GM12878 (cell line): ENCODE measurements at regions not wholly inside any gene's neighbourhood (a gene's known extent, or its start where the extent isn't known, plus 50 kb on each side); places are given as distances from the start of the nearest gene placed in this dataset.

ENCODE experiments used
- ATAC-seq: fragments of 200-7000 bp; cut with Tn5 transposase; 3 replicates; pipeline ENCODE4 v1.9.1; 2020; ENCODE audit warnings: mild to moderate bottlenecking, moderate library complexity
- BruUV-seq: library from RNA; stranded (reverse); fragments of 400-500 nt; replicated peaks from 2 replicates; lab custom pipeline; 2021; lab: Mats Ljungman, UMichigan
- CTCF ChIA-PET: fragments of 300-600 bp; sonication (Branson Sonifier 250); formaldehyde crosslinking; extraction: SDS; loops from one replicate; lab custom pipeline; 2021; ENCODE audit warnings: inconsistent platforms; lab: Yijun Ruan, JAX
- POLR2A ChIA-PET: fragments of 350-600 bp; formaldehyde crosslinking; extraction: SDS; loops from one replicate; lab custom pipeline; 2021; ENCODE audit warnings: inconsistent platforms; lab: Charles Lee
- RAD21 ChIA-PET: fragments of 300-600 bp; sonication (Branson Sonifier 250); formaldehyde crosslinking; loops from one replicate; lab custom pipeline; 2023; ENCODE audit warnings: antibody characterized with exemption; ENCODE audit not compliant: unreplicated experiment; lab: Charles Lee
- SMC1A ChIA-PET: fragments of 300-600 bp; sonication (Branson Sonifier 250); formaldehyde crosslinking; loops from one replicate; lab custom pipeline; 2023; ENCODE audit not compliant: unreplicated experiment, uncharacterized antibody; lab: Charles Lee
- DNase-seq: peaks from one replicate; pipeline ENCODE4 v3.0.0-alpha.2; 2011; ENCODE audit warnings: low read depth, low spot score
- FAIRE-seq: peaks from 3 replicates; lab custom pipeline; 2011; peaks lifted over from hg19 to GRCh38; lab: Jason Lieb, UNC
- H2AFZ ChIP-seq: 2 replicates; pipeline ENCODE4 v1.6.0; 2011; ENCODE audit warnings: low read depth, low read length, control low read depth; ENCODE audit not compliant: control insufficient read depth
- H3K27ac ChIP-seq: 2 replicates; pipeline ENCODE4 v1.5.1; 2011; ENCODE audit warnings: control low read depth; ENCODE audit not compliant: control insufficient read depth, insufficient read depth
- H3K27me3 ChIP-seq, 2 experiments: replicated peaks in 1 of 2; 2 replicates each; pipeline versions ENCODE4 v1.6.0 to v1.6.1; 2011; ENCODE audit warnings: low read length in 1 of 2; ENCODE audit not compliant: control insufficient read depth in 2 of 2, insufficient read depth in 2 of 2
- H3K36me3 ChIP-seq, 2 experiments: 2 replicates each; pipeline ENCODE4 v1.5.1; 2011; ENCODE audit warnings: low read length in 1 of 2; ENCODE audit not compliant: control insufficient read depth in 2 of 2, insufficient read depth in 2 of 2
- H3K4me1 ChIP-seq: 2 replicates; pipeline ENCODE4 v1.6.1; 2011; ENCODE audit warnings: mild to moderate bottlenecking, low read length, moderate library complexity, mixed read lengths; ENCODE audit not compliant: control insufficient read depth, insufficient read depth
- H3K4me2 ChIP-seq: 2 replicates; pipeline ENCODE4 v1.6.0; 2011; ENCODE audit warnings: control low read depth; ENCODE audit not compliant: control insufficient read depth, insufficient read depth
- H3K4me3 ChIP-seq: fragments of 200-600 bp; sonication (generic); 2 replicates; pipeline ENCODE4 v1.5.1; 2016
- H3K79me2 ChIP-seq: 2 replicates; pipeline ENCODE4 v1.6.0; 2011; ENCODE audit warnings: low read length; ENCODE audit not compliant: control insufficient read depth, insufficient read depth
- H3K9ac ChIP-seq: 2 replicates; pipeline ENCODE4 v1.8.0; 2011; ENCODE audit warnings: low read length, control low read depth, mixed read lengths; ENCODE audit not compliant: control insufficient read depth, insufficient read depth
- H3K9me3 ChIP-seq: replicated peaks from 3 replicates; pipeline ENCODE4 v1.5.1; 2011; ENCODE audit warnings: mild to moderate bottlenecking, low read length; ENCODE audit not compliant: control insufficient read depth, insufficient read depth
- H4K20me1 ChIP-seq: 2 replicates; pipeline ENCODE4 v1.6.0; 2011; ENCODE audit not compliant: control insufficient read depth, insufficient read depth
- BACH1 ChIP-seq: fragments of 450-650 bp; IDR thresholded peaks from 2 replicates; pipeline ENCODE4 v1.6.1; 2017; ENCODE audit warnings: mild to moderate bottlenecking, borderline replicate concordance
- BHLHE40 ChIP-seq, 2 experiments: fragments of 450-650 bp in 1 of 2; IDR thresholded peaks; 2 replicates each; pipeline ENCODE4 v1.6.1; 2011 to 2017; ENCODE audit warnings: low read depth in 2 of 2, borderline replicate concordance in 1 of 2, improper control_type of control experiment in 1 of 2, low read length in 1 of 2, mild to moderate bottlenecking in 1 of 2
- BMI1 ChIP-seq: fragments of 450-650 bp; IDR thresholded peaks from 2 replicates; pipeline ENCODE4 v1.6.1; 2016; ENCODE audit warnings: mild to moderate bottlenecking, moderate library complexity, borderline replicate concordance
- EED ChIP-seq: sonication (generic); IDR thresholded peaks from 2 replicates; pipeline ENCODE4 v1.6.1; 2016; ENCODE audit warnings: antibody characterized with exemption, low read depth
- MTA3 ChIP-seq: IDR thresholded peaks from 2 replicates; pipeline ENCODE4 v1.6.1; 2012; ENCODE audit warnings: low read length, inconsistent platforms, borderline replicate concordance
- POLR2AphosphoS5 ChIP-seq: IDR thresholded peaks from 2 replicates; pipeline ENCODE4 v1.6.1; 2011; ENCODE audit warnings: mild to moderate bottlenecking, low read length, inconsistent platforms
- RFX5 ChIP-seq: IDR thresholded peaks from 2 replicates; pipeline ENCODE4 v1.6.1; 2011; ENCODE audit warnings: low read depth, low read length, improper control_type of control experiment
- SIN3A ChIP-seq: IDR thresholded peaks from 2 replicates; pipeline ENCODE4 v1.6.1; 2012; ENCODE audit warnings: low read depth, low read length, improper control_type of control experiment
- SMC3 ChIP-seq: IDR thresholded peaks from 2 replicates; pipeline ENCODE4 v1.6.1; 2011; ENCODE audit warnings: low read length, improper control_type of control experiment, borderline replicate concordance
- SPI1 ChIP-seq: IDR thresholded peaks from 2 replicates; pipeline ENCODE4 v1.6.1; 2011; ENCODE audit warnings: low read depth, mild to moderate bottlenecking, low read length, moderate library complexity, borderline replicate concordance; ENCODE audit not compliant: insufficient read depth
- in situ Hi-C: fragments of 300-500 bp; cut with MboI; formaldehyde crosslinking; loops from 9 replicates; pipeline ENCODE4 v1.14.3; 2018; ENCODE audit warnings: mixed read lengths
- intact Hi-C: fragments of 100-400 bp; cut with micrococcal nuclease; formaldehyde crosslinking; loops from one replicate; pipeline ENCODE4 v1.14.2; 2022; ENCODE audit not compliant: unreplicated experiment
- TF ChIP-seq, protein P1 (sequence below): fragments of 450-650 bp; IDR thresholded peaks from 2 replicates; pipeline ENCODE4 v1.6.1; 2017; ENCODE audit warnings: mild to moderate bottlenecking
- TF ChIP-seq, protein P2 (sequence below): fragments of 450-650 bp; formaldehyde crosslinking; IDR thresholded peaks from 2 replicates; pipeline ENCODE4 v1.4.0; 2020; ENCODE audit warnings: mild to moderate bottlenecking, moderate library complexity

DNA sequence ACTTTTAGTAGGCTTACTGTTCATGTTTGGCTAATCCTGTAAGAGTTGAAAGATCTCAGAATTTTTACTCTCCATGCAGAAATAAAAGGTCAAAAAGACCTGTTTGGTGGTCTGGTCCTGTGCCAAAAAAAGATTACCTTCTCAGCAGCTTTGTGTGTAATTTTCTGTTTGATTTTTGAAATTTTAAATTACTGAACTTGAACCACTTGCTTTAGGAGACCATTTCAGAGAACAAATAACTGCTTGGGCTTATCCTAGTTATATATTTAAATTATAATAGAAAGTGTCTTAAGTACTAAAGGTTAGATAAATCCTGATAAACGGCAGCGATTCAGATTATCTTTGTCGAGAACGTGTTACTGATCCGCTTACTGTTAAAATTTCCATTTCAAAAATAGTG, 118.3 kb upstream of the GRIK2 start (continued):
- no peak for TF ChIP-seq BMI1

DNA sequence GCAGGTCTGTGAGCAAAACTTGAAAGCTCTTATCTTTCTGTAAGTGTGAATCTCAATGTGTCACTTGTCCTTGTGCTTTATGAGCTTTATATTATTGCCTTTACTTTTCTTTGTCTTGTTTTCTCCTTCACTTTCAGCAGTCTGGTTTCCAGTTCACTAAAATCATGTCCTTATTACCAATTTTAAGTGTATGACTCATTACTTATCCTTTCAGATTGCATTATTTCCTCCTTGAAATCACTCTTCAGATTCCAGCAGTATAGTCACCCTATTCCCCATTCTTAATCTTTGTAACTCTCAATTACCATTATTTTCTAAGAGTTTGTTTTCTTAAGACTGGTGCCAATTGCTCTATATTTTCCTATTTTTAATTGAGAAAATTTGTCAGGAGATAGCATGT, 117.4 kb upstream of the GRIK2 start:
- Histone ChIP-seq H3K9ac (no peak overlapping the region), H3K79me2 (no peaks in the 10 kb centered on the region), H3K36me3 (no peaks in the 10 kb centered on the region), H3K9me3 (no peaks in the 10 kb centered on the region), H3K4me3 (no peak overlapping the region), H3K27ac (no peak overlapping the region), H4K20me1 (no peaks in the 10 kb centered on the region), H3K4me2 (no peak overlapping the region), H3K27me3 (no peaks in the 10 kb centered on the region), H2AFZ (no peak overlapping the region), H3K4me1 (no peaks in the 10 kb centered on the region)
- no TSS peak for BruUV-seq
- ChIA-PET POLR2A (no interaction called here), CTCF (interaction anchor here (0.6 kb wide), 2 partner anchors 97 to 651 kb away, joined by 3 to 4 read pairs; no protein-coding TSS in a partner anchor), SMC1A (interaction anchor here (0.8 to 1.5 kb wide), 2 partner anchors 13 to 14 kb away, joined by 3 to 5 read pairs; no protein-coding TSS in a partner anchor), RAD21 (no interaction called here)
- in situ Hi-C loops (no loop called here), intact Hi-C loops (no loop called here)
- no peak for ATAC-seq
- TF ChIP-seq SMC3 (no peak), SIN3A (no peak)
- no peak for DNase-seq
- no peak for FAIRE-seq

DNA sequence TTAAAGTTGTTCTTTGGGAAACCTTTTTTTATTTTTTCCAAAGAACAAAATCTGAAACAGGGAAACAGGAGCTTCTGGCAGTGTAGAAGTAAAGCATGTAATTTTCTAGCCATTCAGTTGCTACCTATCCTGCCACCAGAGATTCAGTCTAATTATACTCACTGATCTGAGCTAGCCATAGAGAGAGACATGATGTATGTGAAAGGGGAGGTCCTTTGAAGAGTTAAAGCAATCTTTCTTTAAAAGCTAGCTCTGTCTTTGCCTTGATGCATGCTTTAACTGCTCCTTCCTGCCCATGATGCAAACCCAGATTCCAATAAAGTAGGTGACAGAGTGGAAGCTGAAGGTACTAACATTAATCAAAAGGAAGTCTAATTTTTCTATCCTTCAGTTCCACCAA, 114.1 kb upstream of the GRIK2 start:
- H2AFZ ChIP-seq = no peak overlapping the region
- DNase-seq = no peak
- H3K27ac ChIP-seq = no peak overlapping the region
- no peaks in the 10 kb centered on the region for H3K36me3 ChIP-seq
- no TSS peak for BruUV-seq
- ATAC-seq = no peak
- H3K79me2 ChIP-seq = no peaks in the 10 kb centered on the region
- no peak overlapping the region for H3K4me3 ChIP-seq
- no peaks in the 10 kb centered on the region for H3K27me3 ChIP-seq
- SMC1A ChIA-PET = interaction anchor here (0.9 kb wide), 1 partner anchor 17 kb away, joined by 3 read pairs; no protein-coding TSS in a partner anchor
- H3K9me3 ChIP-seq = no peaks in the 10 kb centered on the region
- CTCF ChIA-PET = no interaction called here
- FAIRE-seq = no peak
- no peak overlapping the region for H3K4me2 ChIP-seq
- POLR2A ChIA-PET = no interaction called here
- in situ Hi-C loops (no loop called here), intact Hi-C loops (no loop called here)
- no peaks in the 10 kb centered on the region for H3K4me1 ChIP-seq
- RAD21 ChIA-PET = interaction anchor here (1.1 kb wide), 1 partner anchor 9 kb away, joined by 4 read pairs; no protein-coding TSS in a partner anchor
- H4K20me1 ChIP-seq = no peaks in the 10 kb centered on the region
- no peak overlapping the region for H3K9ac ChIP-seq
- TF ChIP-seq MTA3 (no peak), SPI1 (no peak), BACH1 (no peak), BHLHE40 (IDR thresholded peaks at IDR 0.05; ENCODE audit: borderline replicate concordance in 1 of 2, low read depth in 2 of 2, low read length in 1 of 2) (no peak), POLR2AphosphoS5 (no peak), EED (no peak), RFX5 (no peak)
- TF ChIP-seq, protein P1, sequence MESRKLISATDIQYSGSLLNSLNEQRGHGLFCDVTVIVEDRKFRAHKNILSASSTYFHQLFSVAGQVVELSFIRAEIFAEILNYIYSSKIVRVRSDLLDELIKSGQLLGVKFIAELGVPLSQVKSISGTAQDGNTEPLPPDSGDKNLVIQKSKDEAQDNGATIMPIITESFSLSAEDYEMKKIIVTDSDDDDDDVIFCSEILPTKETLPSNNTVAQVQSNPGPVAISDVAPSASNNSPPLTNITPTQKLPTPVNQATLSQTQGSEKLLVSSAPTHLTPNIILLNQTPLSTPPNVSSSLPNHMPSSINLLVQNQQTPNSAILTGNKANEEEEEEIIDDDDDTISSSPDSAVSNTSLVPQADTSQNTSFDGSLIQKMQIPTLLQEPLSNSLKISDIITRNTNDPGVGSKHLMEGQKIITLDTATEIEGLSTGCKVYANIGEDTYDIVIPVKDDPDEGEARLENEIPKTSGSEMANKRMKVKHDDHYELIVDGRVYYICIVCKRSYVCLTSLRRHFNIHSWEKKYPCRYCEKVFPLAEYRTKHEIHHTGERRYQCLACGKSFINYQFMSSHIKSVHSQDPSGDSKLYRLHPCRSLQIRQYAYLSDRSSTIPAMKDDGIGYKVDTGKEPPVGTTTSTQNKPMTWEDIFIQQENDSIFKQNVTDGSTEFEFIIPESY = no peak
- TF ChIP-seq, protein P2, sequence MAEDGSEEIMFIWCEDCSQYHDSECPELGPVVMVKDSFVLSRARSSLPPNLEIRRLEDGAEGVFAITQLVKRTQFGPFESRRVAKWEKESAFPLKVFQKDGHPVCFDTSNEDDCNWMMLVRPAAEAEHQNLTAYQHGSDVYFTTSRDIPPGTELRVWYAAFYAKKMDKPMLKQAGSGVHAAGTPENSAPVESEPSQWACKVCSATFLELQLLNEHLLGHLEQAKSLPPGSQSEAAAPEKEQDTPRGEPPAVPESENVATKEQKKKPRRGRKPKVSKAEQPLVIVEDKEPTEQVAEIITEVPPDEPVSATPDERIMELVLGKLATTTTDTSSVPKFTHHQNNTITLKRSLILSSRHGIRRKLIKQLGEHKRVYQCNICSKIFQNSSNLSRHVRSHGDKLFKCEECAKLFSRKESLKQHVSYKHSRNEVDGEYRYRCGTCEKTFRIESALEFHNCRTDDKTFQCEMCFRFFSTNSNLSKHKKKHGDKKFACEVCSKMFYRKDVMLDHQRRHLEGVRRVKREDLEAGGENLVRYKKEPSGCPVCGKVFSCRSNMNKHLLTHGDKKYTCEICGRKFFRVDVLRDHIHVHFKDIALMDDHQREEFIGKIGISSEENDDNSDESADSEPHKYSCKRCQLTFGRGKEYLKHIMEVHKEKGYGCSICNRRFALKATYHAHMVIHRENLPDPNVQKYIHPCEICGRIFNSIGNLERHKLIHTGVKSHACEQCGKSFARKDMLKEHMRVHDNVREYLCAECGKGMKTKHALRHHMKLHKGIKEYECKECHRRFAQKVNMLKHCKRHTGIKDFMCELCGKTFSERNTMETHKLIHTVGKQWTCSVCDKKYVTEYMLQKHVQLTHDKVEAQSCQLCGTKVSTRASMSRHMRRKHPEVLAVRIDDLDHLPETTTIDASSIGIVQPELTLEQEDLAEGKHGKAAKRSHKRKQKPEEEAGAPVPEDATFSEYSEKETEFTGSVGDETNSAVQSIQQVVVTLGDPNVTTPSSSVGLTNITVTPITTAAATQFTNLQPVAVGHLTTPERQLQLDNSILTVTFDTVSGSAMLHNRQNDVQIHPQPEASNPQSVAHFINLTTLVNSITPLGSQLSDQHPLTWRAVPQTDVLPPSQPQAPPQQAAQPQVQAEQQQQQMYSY (CRISPR knock-in tag) = no peak
